ENCODE measurements at regions not wholly inside any gene's neighbourhood (a gene's known extent, or its start where the extent isn't known, plus 50 kb on each side); places are given as distances from the start of the nearest gene placed in this dataset.
"Not testable (repeated sequence)": the region's sequence is repeated elsewhere in the genome, so short reads cannot be mapped to it uniquely, and the experiment has no call there.

DNA sequence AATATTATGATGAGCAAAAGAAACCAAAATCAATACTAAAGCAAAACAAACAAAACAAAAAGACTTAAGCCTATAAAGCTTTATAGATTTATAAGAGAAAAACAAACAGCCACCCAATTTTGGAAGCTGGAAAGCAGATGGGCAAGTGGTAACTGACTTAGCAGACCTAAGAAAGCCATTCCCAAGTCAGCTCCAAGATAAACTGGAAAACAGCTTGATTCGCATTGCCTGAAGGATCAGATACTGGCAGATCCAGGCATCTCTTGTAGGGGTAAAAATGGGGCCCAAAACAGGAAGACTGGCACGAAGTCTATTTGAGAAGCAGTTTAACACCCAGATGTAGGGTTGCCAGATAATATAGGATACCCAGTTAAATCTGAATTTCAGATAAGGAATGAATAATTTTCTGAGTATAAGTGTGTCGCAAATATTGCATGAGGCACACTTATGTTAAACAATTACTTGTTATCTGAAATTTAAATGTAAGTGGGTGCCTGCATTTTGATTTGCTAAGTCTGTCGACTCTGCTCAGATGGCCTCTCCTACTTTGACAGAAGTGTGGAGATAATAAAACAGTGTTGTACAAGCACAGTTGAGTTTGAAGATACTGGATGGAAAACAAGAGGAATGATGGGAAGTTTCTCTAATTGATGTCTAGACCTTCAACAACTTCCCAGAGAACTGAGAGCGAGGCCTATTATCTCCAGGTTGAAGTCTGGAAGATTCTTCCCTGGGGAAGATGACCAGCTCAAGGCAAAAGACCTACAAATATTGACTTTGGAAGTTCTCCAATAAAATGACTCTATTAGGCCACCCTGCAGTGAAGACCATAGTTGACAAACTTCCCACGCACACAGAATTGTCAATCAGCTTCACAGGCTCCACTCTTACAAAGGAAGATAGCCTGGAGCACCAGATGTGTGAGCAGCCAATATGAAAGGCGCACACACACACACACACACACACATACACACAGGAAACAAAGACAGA lies 113.4 kb downstream of the FAM50B start:
- DNase-seq: no peak

DNA sequence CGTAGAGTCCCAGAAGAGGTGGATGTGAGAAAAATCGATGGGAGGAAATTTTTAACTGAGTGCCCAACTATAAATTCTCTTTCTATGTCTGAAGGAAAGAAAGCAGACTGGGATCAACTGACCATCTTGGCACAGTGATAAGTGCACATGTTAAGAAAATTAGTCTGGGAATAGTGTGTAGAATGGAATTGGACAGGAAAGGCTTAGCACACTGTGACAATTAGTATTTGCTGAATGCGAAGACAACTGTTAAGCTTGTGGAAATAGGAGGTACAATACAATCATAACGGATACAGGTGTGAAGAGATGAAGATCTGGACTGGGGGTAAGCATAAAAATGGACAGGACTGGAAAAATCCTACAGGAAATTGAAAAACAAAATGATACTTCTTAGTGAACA lies 114.3 kb downstream of the FAM50B start:
- DNase-seq: no peak

GRCh38 chr6:3965071-3965718 lies 113.7 kb downstream of the FAM217A start:
- no peak for DNase-seq

DNA sequence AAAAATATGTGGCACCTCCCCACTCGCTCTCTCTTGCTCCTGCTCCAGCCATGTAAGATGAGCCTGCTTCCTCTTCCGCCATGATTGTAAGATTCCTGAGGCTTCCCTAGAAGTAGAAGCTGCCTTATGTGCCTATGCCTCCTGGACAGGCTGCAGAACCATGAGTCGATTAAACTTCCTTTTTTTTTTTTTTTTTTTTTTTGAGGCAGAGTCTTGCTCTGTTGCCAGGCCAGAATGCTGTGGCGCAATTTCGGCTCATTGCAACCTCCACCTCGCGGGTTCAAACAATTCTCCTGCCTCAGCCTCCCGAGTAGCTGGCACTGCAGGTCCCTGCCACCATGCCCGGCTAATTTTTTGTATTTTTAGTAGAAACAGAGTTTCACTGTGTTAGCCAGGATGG lies 112.5 kb downstream of the FAM217A start:
- no peak for DNase-seq

DNA sequence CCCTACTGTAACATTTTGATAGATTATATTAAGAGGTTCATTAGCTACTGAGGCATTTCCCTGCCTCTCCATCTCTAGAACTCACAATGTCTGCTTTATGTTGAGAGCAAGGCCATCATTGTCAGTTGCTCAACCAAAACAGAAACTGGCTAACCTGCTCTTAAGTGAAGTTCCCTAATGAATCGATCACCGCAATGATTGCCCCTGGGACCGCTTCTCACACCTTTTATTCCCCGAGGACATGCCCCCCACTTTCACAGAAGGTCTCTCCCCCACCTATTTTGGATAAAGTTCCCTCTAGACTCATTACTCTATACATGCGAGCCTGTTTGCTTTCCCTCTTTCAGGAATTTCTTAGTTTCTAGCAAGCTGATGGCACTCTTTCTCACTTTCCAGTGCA lies 108.8 kb downstream of the FAM217A start:
- no peak for DNase-seq

GRCh38 chr6:3973152-3973551 lies 105.8 kb downstream of the FAM217A start:
- DNase-seq: not testable (repeated sequence)

DNA sequence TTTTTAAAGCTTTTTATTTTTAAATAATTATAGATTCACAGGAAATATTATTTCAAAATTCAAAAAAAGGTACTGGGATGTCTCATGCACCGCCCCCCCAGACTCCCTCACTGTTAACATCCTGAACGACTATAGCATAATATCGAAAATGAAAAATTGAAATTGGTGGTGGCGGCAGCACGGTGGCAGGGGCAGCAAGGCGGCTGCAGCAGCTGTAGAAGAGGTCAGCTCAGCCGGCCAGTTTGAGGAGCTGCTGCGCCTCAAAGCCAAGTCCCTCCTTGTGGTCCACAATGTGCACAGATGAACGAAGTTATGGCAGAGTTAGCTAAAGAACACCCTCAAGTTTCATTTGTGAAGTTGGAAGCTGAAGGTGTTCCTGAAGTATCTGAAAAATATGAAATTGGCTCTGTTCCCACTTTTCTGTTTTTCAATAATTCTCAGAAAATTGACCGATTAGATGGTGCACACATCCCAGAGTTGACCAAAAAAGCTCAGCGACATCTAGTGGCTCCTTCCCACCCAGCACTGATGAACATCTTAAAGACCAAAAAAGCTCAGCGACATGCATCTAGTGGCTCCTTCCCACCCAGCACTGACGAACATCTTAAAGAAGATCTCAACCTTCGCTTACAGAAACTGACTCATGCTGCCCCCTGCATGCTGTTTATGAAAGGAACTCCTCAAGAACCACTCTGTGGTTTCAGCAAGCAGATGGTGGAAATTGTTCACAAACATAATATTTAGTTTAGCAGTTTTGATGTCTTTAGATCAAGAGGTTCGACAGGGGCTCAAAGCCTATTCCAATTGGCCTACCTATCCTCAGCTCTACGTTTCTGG lies 100.8 kb downstream of the FAM217A start:
- DNase-seq: peak; percentile 58

- not testable (repeated sequence) for DNase-seq
Measured at GRCh38 chr6:3978966-3979365, 100.0 kb downstream of the FAM217A start.

DNA sequence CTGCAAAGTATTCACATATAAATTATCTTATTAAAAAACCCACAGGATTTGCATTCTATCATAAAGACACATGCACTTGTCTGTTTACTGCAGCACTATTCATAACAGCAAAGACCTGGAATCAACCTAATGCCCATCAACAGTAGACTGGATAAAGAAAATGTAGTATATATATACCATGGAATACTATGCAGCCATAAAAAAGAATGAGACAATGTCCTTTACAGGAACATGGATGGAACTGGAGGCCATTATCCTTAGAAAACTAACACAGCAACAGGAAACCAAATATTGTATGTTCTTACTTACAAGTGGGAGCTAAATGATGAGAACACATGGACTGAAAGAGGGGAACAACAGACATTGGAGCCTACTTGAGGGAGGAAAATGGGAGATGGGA lies 97.0 kb downstream of the FAM217A start:
- no peak for DNase-seq

GRCh38 chr6:3983778-3984177 lies 95.2 kb downstream of the FAM217A start:
- DNase-seq: no peak

GRCh38 chr6:3984494-3984893 lies 94.4 kb downstream of the FAM217A start:
- no peak for DNase-seq

GRCh38 chr6:3986241-3986640 lies 92.7 kb downstream of the FAM217A start:
- no peak for DNase-seq

DNA sequence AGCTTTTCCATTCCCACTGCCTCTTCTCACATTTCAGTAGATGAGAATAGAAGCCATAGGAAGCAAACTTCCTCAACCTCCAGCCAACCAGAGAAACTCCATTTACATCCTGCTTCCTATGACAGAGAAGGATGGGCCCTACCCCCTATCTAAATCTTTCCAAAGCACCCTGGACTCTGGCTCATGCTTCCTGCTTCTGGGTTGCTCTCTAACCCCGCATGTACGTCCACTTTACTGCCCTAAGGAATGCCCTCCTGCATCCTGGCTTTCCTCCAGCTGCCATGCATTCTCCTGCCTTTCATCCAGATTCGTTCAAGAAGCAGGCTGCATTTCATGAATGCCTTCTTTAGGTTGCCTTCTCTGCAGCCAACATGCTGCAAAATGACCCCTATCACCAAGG lies 91.9 kb downstream of the FAM217A start:
- DNase-seq: no peak

GRCh38 chr6:3987576-3987975 lies 91.4 kb downstream of the FAM217A start:
- no peak for DNase-seq

- peak; percentile 88 for DNase-seq
Measured at GRCh38 chr6:3990692-3991491, 88.0 kb downstream of the FAM217A start.

DNA sequence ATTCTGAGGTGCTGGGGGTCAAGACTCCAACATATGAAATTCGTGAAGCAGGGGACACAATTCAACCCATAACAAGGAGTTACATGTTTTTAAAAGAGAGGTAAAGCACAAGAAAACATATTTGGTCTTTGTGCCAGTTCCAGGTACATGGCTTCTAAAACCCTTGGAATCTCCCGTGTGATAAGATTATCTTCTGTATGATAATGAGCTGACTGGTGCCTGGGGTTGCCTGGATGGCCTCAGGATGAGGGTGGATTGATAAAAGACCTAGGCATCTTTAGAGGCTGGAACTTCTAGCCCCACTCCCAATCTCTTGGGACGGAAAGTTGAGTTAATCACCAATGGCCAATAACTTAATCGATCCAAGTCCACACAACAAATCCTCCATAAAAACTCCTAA lies 87.0 kb downstream of the FAM217A start:
- DNase-seq: no peak

DNA sequence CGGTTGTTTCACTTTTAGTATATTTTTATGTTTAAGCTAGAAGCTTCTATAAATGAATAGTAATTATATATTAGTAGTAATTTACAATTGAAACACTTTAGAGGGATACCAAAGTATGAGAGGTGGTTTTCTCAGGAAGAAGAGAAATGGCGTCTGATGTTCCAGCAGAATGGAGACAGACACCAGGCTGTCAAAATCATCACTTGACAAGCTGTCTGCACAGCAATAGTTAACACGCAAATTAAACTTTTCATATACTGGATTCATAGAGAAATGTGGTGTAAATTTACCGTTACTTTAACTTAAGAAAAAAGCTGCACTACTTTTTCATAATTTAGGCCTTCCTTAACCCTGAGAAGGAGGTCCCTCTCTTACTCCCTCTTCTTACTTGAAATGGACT lies 82.6 kb downstream of the FAM217A start:
- DNase-seq: no peak

GRCh38 chr6:3997177-3997770 lies 81.7 kb downstream of the FAM217A start:
- DNase-seq: no peak

- DNase-seq: no peak
Measured at GRCh38 chr6:3999800-4000661, 78.9 kb downstream of the FAM217A start.

- no peak for DNase-seq
Measured at GRCh38 chr6:4004249-4004648, 74.7 kb downstream of the FAM217A start.

Data from activated CD8-positive, alpha-beta memory T cell treated with anti-CD3 and anti-CD28 coated beads for 24 hours (primary cell).